Gastroesophageal sphincter (tissue), 3 donors: ENCODE measurements at regions not wholly inside any gene's neighbourhood (a gene's known extent, or its start where the extent isn't known, plus 50 kb on each side); places are given as distances from the start of the nearest gene placed in this dataset.

Experiments used
- CTCF ChIP-seq, 4 experiments: fragments of 200-600 bp in 2 of 4; fragments of 450-650 bp in 2 of 4; sonication (generic) in 1 of 4; IDR thresholded peaks; one replicate each; pipeline ENCODE4 v1.5.1; 2017 to 2019; ENCODE audit warnings: antibody characterized with exemption in 4 of 4, mild to moderate bottlenecking in 2 of 4, moderate library complexity in 2 of 4
- POLR2A ChIP-seq, 2 donors: fragments of 450-650 bp; IDR thresholded peaks; one replicate each; pipeline ENCODE4 v1.6.1; 2017; ENCODE audit warnings: antibody characterized with exemption in 2 of 2, mild to moderate bottlenecking in 2 of 2, moderate library complexity in 1 of 2
- POLR2AphosphoS5 ChIP-seq: sonication (generic); formaldehyde crosslinking; IDR thresholded peaks from one replicate; pipeline ENCODE4 v1.6.1; 2017; ENCODE audit warnings: antibody characterized with exemption

- TF ChIP-seq CTCF (IDR thresholded peaks at IDR 0.05) = no peak
- TF ChIP-seq POLR2A (IDR thresholded peaks at IDR 0.05) = no peak
- TF ChIP-seq POLR2AphosphoS5 = no peak
Observed at GRCh38 chr2:175383286-175383685, 201.8 kb upstream of the ATP5MC3 start.
